OCI-LY1 (cell line): ENCODE measurements at regions not wholly inside any gene's neighbourhood (a gene's known extent, or its start where the extent isn't known, plus 50 kb on each side); places are given as distances from the start of the nearest gene placed in this dataset.
"Not testable (repeated sequence)": the region's sequence is repeated elsewhere in the genome, so short reads cannot be mapped to it uniquely, and the experiment has no call there.

Source experiments
- H2AFZ ChIP-seq: fragments of 200-600 bp; sonication (generic), shearing (Covaris generic); 2 replicates; pipeline ENCODE4 v1.6.0; 2014; ENCODE audit warnings: antibody characterized with exemption, mild to moderate bottlenecking, low read length
- H3F3A ChIP-seq: fragments of 200-600 bp; sonication (generic), shearing (Covaris generic); 2 replicates; pipeline ENCODE4 v1.6.0; 2014; ENCODE audit warnings: mild to moderate bottlenecking, antibody characterized with exemption, low read length, moderate library complexity; ENCODE audit not compliant: insufficient read depth
- H3K27ac ChIP-seq: fragments of 200-600 bp; sonication (generic); 2 replicates; pipeline ENCODE4 v1.5.1; 2014; ENCODE audit warnings: low read length, mixed run types, mild to moderate bottlenecking, low read depth; ENCODE audit not compliant: poor library complexity, severe bottlenecking
- H3K27me3 ChIP-seq: fragments of 200-600 bp; sonication (generic); 2 replicates; pipeline ENCODE4 v1.6.0; 2014; ENCODE audit warnings: antibody characterized with exemption, mild to moderate bottlenecking, low read length, moderate library complexity; ENCODE audit not compliant: insufficient read depth
- H3K36me3 ChIP-seq: fragments of 200-600 bp; sonication (generic); 2 replicates; pipeline ENCODE4 v1.6.1; 2014; ENCODE audit warnings: mild to moderate bottlenecking, antibody characterized with exemption, low read length, moderate library complexity, mixed read lengths; ENCODE audit not compliant: insufficient read depth
- H3K4me1 ChIP-seq: fragments of 200-600 bp; sonication (generic); 2 replicates; pipeline ENCODE4 v1.5.1; 2014; ENCODE audit warnings: mild to moderate bottlenecking, low read length, moderate library complexity; ENCODE audit not compliant: insufficient read depth, severe bottlenecking
- H3K4me2 ChIP-seq: fragments of 200-600 bp; sonication (generic), shearing (Covaris generic); 2 replicates; pipeline ENCODE4 v1.6.1; 2014; ENCODE audit warnings: low read length
- H3K4me3 ChIP-seq: fragments of 200-600 bp; sonication (generic); 2 replicates; pipeline ENCODE4 v1.5.1; 2014; ENCODE audit warnings: low read length, low read depth, mild to moderate bottlenecking, mixed read lengths; ENCODE audit not compliant: poor library complexity, severe bottlenecking
- H3K79me2 ChIP-seq: fragments of 200-600 bp; shearing (Covaris generic); 2 replicates; pipeline ENCODE4 v1.6.1; 2016; ENCODE audit warnings: mixed run types, low read length, mixed read lengths; ENCODE audit not compliant: insufficient read depth
- H3K9ac ChIP-seq: fragments of 200-600 bp; sonication (generic), shearing (Covaris generic); 2 replicates; pipeline ENCODE4 v1.6.1; 2014; ENCODE audit warnings: mild to moderate bottlenecking, low read length, mixed read lengths
- H3K9me2 ChIP-seq: fragments of 200-600 bp; sonication (generic), shearing (Covaris generic); 2 replicates; pipeline ENCODE4 v1.6.1; 2014; ENCODE audit warnings: low read depth, mild to moderate bottlenecking, low read length, mixed read lengths
- H3K9me3 ChIP-seq: fragments of 200-600 bp; shearing (Covaris generic); 2 replicates; pipeline ENCODE4 v1.6.1; 2014; ENCODE audit warnings: low read length, mixed read lengths
- H4K20me1 ChIP-seq: fragments of 200-600 bp; sonication (generic), shearing (Covaris generic); 2 replicates; pipeline ENCODE4 v1.6.0; 2016; ENCODE audit warnings: mild to moderate bottlenecking, low read length; ENCODE audit not compliant: insufficient read depth
- CTCF ChIP-seq: fragments of 200-600 bp; sonication (generic), shearing (Covaris generic); IDR thresholded peaks from 2 replicates; pipeline ENCODE4 v1.5.1; 2017; ENCODE audit warnings: mild to moderate bottlenecking, antibody characterized with exemption, low read length, moderate library complexity, mixed read lengths
- EZH2 ChIP-seq: fragments of 200-600 bp; sonication (generic), shearing (Covaris generic); IDR thresholded peaks from 2 replicates; pipeline ENCODE4 v1.8.0; 2017; ENCODE audit warnings: borderline replicate concordance, mixed run types, mild to moderate bottlenecking, antibody characterized with exemption, low read length, moderate library complexity, mixed read lengths

GRCh38 chr10:43842072-43842471 is 193.4 kb upstream of the ZNF32 start:
- Histone ChIP-seq H3K27me3 (no peaks in the 10 kb centered on the region), H3K4me2 (no peak overlapping the region), H3F3A (no peaks in the 10 kb centered on the region), H3K36me3 (no peaks in the 10 kb centered on the region), H4K20me1 (no peaks in the 10 kb centered on the region), H3K9me3 (no peaks in the 10 kb centered on the region), H3K27ac (no peak overlapping the region), H3K4me1 (no peaks in the 10 kb centered on the region), H3K9me2 (no peaks in the 10 kb centered on the region), H3K9ac (no peak overlapping the region), H2AFZ (no peak overlapping the region), H3K79me2 (no peaks in the 10 kb centered on the region), H3K4me3 (no peak overlapping the region)
- TF ChIP-seq CTCF (no peak), EZH2 (no peak)

GRCh38 chr10:43839973-43840372 is 191.3 kb upstream of the ZNF32 start:
- Histone ChIP-seq H3K4me2 (no peak overlapping the region), H3K9ac (no peak overlapping the region), H3K4me3 (no peak overlapping the region), H3F3A (no peaks in the 10 kb centered on the region), H3K27me3 (no peaks in the 10 kb centered on the region), H2AFZ (no peak overlapping the region), H3K9me3 (no peaks in the 10 kb centered on the region), H3K4me1 (no peaks in the 10 kb centered on the region), H3K36me3 (no peaks in the 10 kb centered on the region), H3K27ac (no peak overlapping the region), H4K20me1 (no peaks in the 10 kb centered on the region), H3K9me2 (no peaks in the 10 kb centered on the region), H3K79me2 (no peaks in the 10 kb centered on the region)
- TF ChIP-seq CTCF (no peak), EZH2 (no peak)

- H3K27ac ChIP-seq, H3K4me1 ChIP-seq, H3K4me2 ChIP-seq, H3K4me3 ChIP-seq, H3K9me3 ChIP-seq, H3K79me2 ChIP-seq, H4K20me1 ChIP-seq, H3F3A ChIP-seq, H3K9me2 ChIP-seq, H3K27me3 ChIP-seq, H3K36me3 ChIP-seq, H2AFZ ChIP-seq, H3K9ac ChIP-seq: not testable (repeated sequence)
Observed at GRCh38 chr10:43834751-43835150, 186.1 kb upstream of the ZNF32 start.

GRCh38 chr10:43827853-43828252 is 179.2 kb upstream of the ZNF32 start:
- Histone ChIP-seq H3K79me2 (no peaks in the 10 kb centered on the region), H4K20me1 (no peaks in the 10 kb centered on the region), H3K9me3 (no peaks in the 10 kb centered on the region), H3K27ac (no peak overlapping the region), H3K36me3 (no peaks in the 10 kb centered on the region), H3K9ac (no peak overlapping the region), H3K4me3 (no peak overlapping the region), H3K9me2 (no peaks in the 10 kb centered on the region), H3K27me3 (no peaks in the 10 kb centered on the region), H2AFZ (no peak overlapping the region), H3K4me1 (no peaks in the 10 kb centered on the region), H3K4me2 (no peak overlapping the region), H3F3A (no peaks in the 10 kb centered on the region)
- TF ChIP-seq EZH2 (no peak), CTCF (no peak)
